HCT116 (cell line): ENCODE measurements at regions not wholly inside any gene's neighbourhood (a gene's known extent, or its start where the extent isn't known, plus 50 kb on each side); places are given as distances from the start of the nearest gene placed in this dataset.

ENCODE experiments used
- ATAC-seq: fragments of 200-7000 bp; cut with Tn5 transposase; 2 replicates; pipeline ENCODE4 v1.9.1; 2020; ENCODE audit warnings: mild to moderate bottlenecking, moderate library complexity
- BruUV-seq: library from RNA; stranded (reverse); fragments of 400-500 nt; replicated peaks from 2 replicates; lab custom pipeline; 2021; lab: Mats Ljungman, UMichigan
- CTCF ChIA-PET: fragments of 300-600 bp; sonication (Branson Sonifier 250); formaldehyde crosslinking; loops from one replicate; lab custom pipeline; 2021; ENCODE audit warnings: antibody characterized with exemption; lab: Charles Lee
- POLR2A ChIA-PET: fragments of 300-600, 350-600 bp; sonication (Branson Sonifier 250); formaldehyde crosslinking; loops from one replicate; lab custom pipeline; 2021; ENCODE audit warnings: antibody characterized with exemption; lab: Charles Lee
- RAD21 ChIA-PET, 2 experiments: fragments of 300-600 bp; sonication (Branson Sonifier 250); formaldehyde crosslinking; loops; one replicate each; lab custom pipeline; 2023; ENCODE audit warnings: low total read pairs in 2 of 2; ENCODE audit not compliant: uncharacterized antibody in 2 of 2, unreplicated experiment in 2 of 2, low non-redundant PET in 1 of 2; lab: Charles Lee
- DNase-seq: peaks from one replicate; pipeline ENCODE4 v3.0.0-alpha.2; 2010; ENCODE audit warnings: low read depth, low spot score
- H2AFZ ChIP-seq: fragments of 200-600 bp; shearing (Covaris generic), sonication (generic); 2 replicates; pipeline ENCODE4 v1.6.1; 2017; ENCODE audit warnings: low read depth, mixed run types, mixed read lengths, antibody characterized with exemption, low read length; ENCODE audit not compliant: poor library complexity, severe bottlenecking
- H3K27ac ChIP-seq: 2 replicates; pipeline ENCODE4 v1.5.1; 2012; ENCODE audit warnings: low read depth, low read length
- H3K27me3 ChIP-seq: fragments of 200-600 bp; sonication (generic); 2 replicates; pipeline ENCODE4 v1.6.1; 2016; ENCODE audit warnings: mixed run types, low read length, mixed read lengths; ENCODE audit not compliant: insufficient read depth
- H3K36me3 ChIP-seq, 2 experiments: fragments of 200-500 bp in 1 of 2; fragments of 200-600 bp in 1 of 2; sonication (Bioruptor generic) in 1 of 2; sonication (generic) in 1 of 2; 2 replicates each; pipeline versions ENCODE4 v1.5.1 to v1.6.1; 2014 to 2016; ENCODE audit warnings: low read length in 2 of 2, inconsistent platforms in 1 of 2, mixed read lengths in 1 of 2, mixed run types in 1 of 2; ENCODE audit not compliant: insufficient read depth in 2 of 2, control insufficient read depth in 1 of 2
- H3K4me1 ChIP-seq, 2 experiments: fragments of 200-600 bp in 1 of 2; sonication (generic) in 1 of 2; 2 replicates each; pipeline versions ENCODE4 v1.5.1 to v1.6.1; 2012 to 2017; ENCODE audit warnings: low read length in 2 of 2, inconsistent platforms in 1 of 2, mild to moderate bottlenecking in 1 of 2, mixed read lengths in 1 of 2, mixed run types in 1 of 2, moderate library complexity in 1 of 2; ENCODE audit not compliant: insufficient read depth in 2 of 2, control insufficient read depth in 1 of 2
- H3K4me2 ChIP-seq: fragments of 200-600 bp; sonication (generic); 2 replicates; pipeline ENCODE4 v1.6.1; 2017; ENCODE audit warnings: mixed run types, low read length, mixed read lengths
- H3K4me3 ChIP-seq, 2 experiments: fragments of 200-600 bp in 1 of 2; sonication (generic) in 1 of 2; replicated peaks in 1 of 2; 2 replicates each; pipeline ENCODE4 v1.5.1; 2011 to 2016; ENCODE audit warnings: low read length in 2 of 2, control low read depth in 1 of 2, low read depth in 1 of 2, mild to moderate bottlenecking in 1 of 2, mixed read lengths in 1 of 2, mixed run types in 1 of 2
- H3K79me2 ChIP-seq: fragments of 200-600 bp; sonication (generic); 2 replicates; pipeline ENCODE4 v1.6.1; 2017; ENCODE audit warnings: mild to moderate bottlenecking, mixed run types, low read length, moderate library complexity, mixed read lengths; ENCODE audit not compliant: insufficient read depth
- H3K9ac ChIP-seq: fragments of 200-600 bp; sonication (generic); 2 replicates; pipeline ENCODE4 v1.6.1; 2016; ENCODE audit warnings: low read length, mixed read lengths
- H3K9me2 ChIP-seq: fragments of 200-600 bp; sonication (generic), shearing (Covaris generic); 2 replicates; pipeline ENCODE4 v1.6.1; 2017; ENCODE audit warnings: mixed run types, mild to moderate bottlenecking, moderate library complexity; ENCODE audit not compliant: insufficient read depth
- H3K9me3 ChIP-seq, 2 experiments: fragments of 200-500 bp in 1 of 2; fragments of 200-600 bp in 1 of 2; sonication (Bioruptor generic) in 1 of 2; sonication (generic) in 1 of 2; 2 replicates each; pipeline ENCODE4 v1.6.1; 2014 to 2017; ENCODE audit warnings: low read length in 2 of 2, mixed read lengths in 2 of 2, inconsistent platforms in 1 of 2, low read depth in 1 of 2, mild to moderate bottlenecking in 1 of 2, mixed run types in 1 of 2, moderate library complexity in 1 of 2; ENCODE audit not compliant: control insufficient read depth in 1 of 2, insufficient read depth in 1 of 2
- H4K20me1 ChIP-seq: fragments of 200-600 bp; sonication (generic), shearing (Covaris generic); 2 replicates; pipeline ENCODE4 v1.6.1; 2017; ENCODE audit warnings: mixed run types, mild to moderate bottlenecking, moderate library complexity; ENCODE audit not compliant: insufficient read depth
- CBX3 ChIP-seq: IDR thresholded peaks from 2 replicates; pipeline ENCODE4 v1.6.1; 2012; ENCODE audit warnings: low read depth
- CEBPB ChIP-seq: IDR thresholded peaks from 2 replicates; pipeline ENCODE4 v1.6.1; 2012; ENCODE audit warnings: low read depth
- EGR1 ChIP-seq: IDR thresholded peaks from 2 replicates; pipeline ENCODE4 v1.6.1; 2012; ENCODE audit warnings: low read depth
- FOSL1 ChIP-seq: IDR thresholded peaks from 2 replicates; pipeline ENCODE4 v1.6.1; 2012; ENCODE audit warnings: low read depth
- JUND ChIP-seq: IDR thresholded peaks from 2 replicates; pipeline ENCODE4 v1.6.1; 2012
- POLR2A ChIP-seq: IDR thresholded peaks from 2 replicates; pipeline ENCODE4 v1.7.0; 2011; ENCODE audit warnings: borderline replicate concordance; ENCODE audit not compliant: insufficient read depth, insufficient read length; ENCODE audit errors: extremely low read depth
- RAD21 ChIP-seq: IDR thresholded peaks from 2 replicates; pipeline ENCODE4 v1.6.1; 2012; ENCODE audit warnings: low read depth, mild to moderate bottlenecking
- YY1 ChIP-seq: IDR thresholded peaks from 2 replicates; pipeline ENCODE4 v1.6.1; 2011; ENCODE audit warnings: low read length, low read depth, moderate library complexity, mild to moderate bottlenecking; ENCODE audit not compliant: insufficient replicate concordance; ENCODE audit errors: extremely low read depth
- ZFX ChIP-seq: fragments of 450-650 bp; IDR thresholded peaks from 2 replicates; pipeline ENCODE4 v1.6.1; 2017
- intact Hi-C: fragments of 100-400 bp; cut with micrococcal nuclease; formaldehyde crosslinking; loops from 2 replicates; pipeline ENCODE4 v1.10.0; 2022
- TF ChIP-seq, protein P1 (sequence below): IDR thresholded peaks from 2 replicates; pipeline ENCODE4 v1.6.1; 2011; ENCODE audit warnings: mild to moderate bottlenecking, low read length, moderate library complexity; ENCODE audit not compliant: insufficient replicate concordance; ENCODE audit errors: extremely low read depth
- TF ChIP-seq, protein P2 (sequence below), 3 experiments: fragments of 200-600 bp in 1 of 3; sonication (generic) in 1 of 3; IDR thresholded peaks in 2 of 3; conservative IDR thresholded peaks in 1 of 3; 2 replicates each; pipeline ENCODE4 v1.5.1; 2012 to 2017; ENCODE audit warnings: low read depth in 2 of 3, low read length in 2 of 3, antibody characterized with exemption in 1 of 3, borderline replicate concordance in 1 of 3, control low read depth in 1 of 3, mild to moderate bottlenecking in 1 of 3, mixed read lengths in 1 of 3, mixed run types in 1 of 3, moderate library complexity in 1 of 3; ENCODE audit not compliant: insufficient read depth in 1 of 3

DNA sequence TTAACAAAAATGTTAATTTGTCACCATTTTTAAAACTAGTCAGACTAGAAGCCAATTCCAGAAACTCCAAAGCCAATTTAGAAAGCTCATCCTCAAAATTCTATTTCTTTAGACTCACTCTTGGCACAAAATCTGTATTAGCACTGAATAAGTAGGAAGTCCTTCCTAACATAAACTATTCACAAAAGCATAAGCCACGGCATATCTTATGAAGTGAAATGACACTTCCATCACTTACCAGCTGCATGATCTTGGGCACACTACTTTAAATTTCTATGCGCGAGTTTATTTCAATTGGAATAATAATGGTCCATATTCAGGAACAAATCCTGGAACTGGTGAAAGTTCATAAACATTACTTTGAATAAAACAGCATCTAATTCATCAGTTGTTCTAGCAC, 1544.0 kb downstream of the TECRL start:
- no peaks in the 10 kb centered on the region for H3K4me1 ChIP-seq
- H4K20me1 ChIP-seq = no peaks in the 10 kb centered on the region
- peaks cover 0 to 11% of the 10 kb centered on the region in 2 experiments; a peak in 1 of 4 replicates for H3K9me3 ChIP-seq
- no TSS peak for BruUV-seq
- ATAC-seq = no peak
- no peaks in the 10 kb centered on the region for H3K27me3 ChIP-seq
- DNase-seq = no peak
- RAD21 ChIA-PET = no interaction called here
- no peak overlapping the region for H2AFZ ChIP-seq
- H3K4me3 ChIP-seq = no peak overlapping the region
- no peak overlapping the region for H3K27ac ChIP-seq
- H3K36me3 ChIP-seq = no peaks in the 10 kb centered on the region
- intact Hi-C loops = no loop called here
- H3K9ac ChIP-seq = no peak overlapping the region
- no peak overlapping the region for H3K4me2 ChIP-seq
- POLR2A ChIA-PET = no interaction called here
- H3K9me2 ChIP-seq = no peaks in the 10 kb centered on the region
- CTCF ChIA-PET = no interaction called here
- TF ChIP-seq FOSL1 (no peak), ZFX (no peak), CEBPB (no peak), EGR1 (no peak), YY1 (no peak), CBX3 (no peak), RAD21 (no peak), JUND (no peak), POLR2A (no peak)
- TF ChIP-seq, protein P1, sequence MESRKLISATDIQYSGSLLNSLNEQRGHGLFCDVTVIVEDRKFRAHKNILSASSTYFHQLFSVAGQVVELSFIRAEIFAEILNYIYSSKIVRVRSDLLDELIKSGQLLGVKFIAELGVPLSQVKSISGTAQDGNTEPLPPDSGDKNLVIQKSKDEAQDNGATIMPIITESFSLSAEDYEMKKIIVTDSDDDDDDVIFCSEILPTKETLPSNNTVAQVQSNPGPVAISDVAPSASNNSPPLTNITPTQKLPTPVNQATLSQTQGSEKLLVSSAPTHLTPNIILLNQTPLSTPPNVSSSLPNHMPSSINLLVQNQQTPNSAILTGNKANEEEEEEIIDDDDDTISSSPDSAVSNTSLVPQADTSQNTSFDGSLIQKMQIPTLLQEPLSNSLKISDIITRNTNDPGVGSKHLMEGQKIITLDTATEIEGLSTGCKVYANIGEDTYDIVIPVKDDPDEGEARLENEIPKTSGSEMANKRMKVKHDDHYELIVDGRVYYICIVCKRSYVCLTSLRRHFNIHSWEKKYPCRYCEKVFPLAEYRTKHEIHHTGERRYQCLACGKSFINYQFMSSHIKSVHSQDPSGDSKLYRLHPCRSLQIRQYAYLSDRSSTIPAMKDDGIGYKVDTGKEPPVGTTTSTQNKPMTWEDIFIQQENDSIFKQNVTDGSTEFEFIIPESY = no peak
- TF ChIP-seq, protein P2, sequence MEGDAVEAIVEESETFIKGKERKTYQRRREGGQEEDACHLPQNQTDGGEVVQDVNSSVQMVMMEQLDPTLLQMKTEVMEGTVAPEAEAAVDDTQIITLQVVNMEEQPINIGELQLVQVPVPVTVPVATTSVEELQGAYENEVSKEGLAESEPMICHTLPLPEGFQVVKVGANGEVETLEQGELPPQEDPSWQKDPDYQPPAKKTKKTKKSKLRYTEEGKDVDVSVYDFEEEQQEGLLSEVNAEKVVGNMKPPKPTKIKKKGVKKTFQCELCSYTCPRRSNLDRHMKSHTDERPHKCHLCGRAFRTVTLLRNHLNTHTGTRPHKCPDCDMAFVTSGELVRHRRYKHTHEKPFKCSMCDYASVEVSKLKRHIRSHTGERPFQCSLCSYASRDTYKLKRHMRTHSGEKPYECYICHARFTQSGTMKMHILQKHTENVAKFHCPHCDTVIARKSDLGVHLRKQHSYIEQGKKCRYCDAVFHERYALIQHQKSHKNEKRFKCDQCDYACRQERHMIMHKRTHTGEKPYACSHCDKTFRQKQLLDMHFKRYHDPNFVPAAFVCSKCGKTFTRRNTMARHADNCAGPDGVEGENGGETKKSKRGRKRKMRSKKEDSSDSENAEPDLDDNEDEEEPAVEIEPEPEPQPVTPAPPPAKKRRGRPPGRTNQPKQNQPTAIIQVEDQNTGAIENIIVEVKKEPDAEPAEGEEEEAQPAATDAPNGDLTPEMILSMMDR (IDR thresholded peaks at IDR 0.05 in 2 of 3, conservative IDR thresholded peaks at IDR 0.05 in 1 of 3; ENCODE audit: borderline replicate concordance in 1 of 3, insufficient read depth in 1 of 3, low read depth in 2 of 3, low read length in 2 of 3) = no peak
- no peaks in the 10 kb centered on the region for H3K79me2 ChIP-seq
